GM18870 (cell line): ENCODE measurements at regions not wholly inside any gene's neighbourhood (a gene's known extent, or its start where the extent isn't known, plus 50 kb on each side); places are given as distances from the start of the nearest gene placed in this dataset.

Experiments used
- ATAC-seq: cut with Tn5 transposase; IDR thresholded peaks from one replicate; pipeline ENCODE4 v1.9.1; 2021; ENCODE audit warnings: moderate library complexity; ENCODE audit not compliant: unreplicated experiment

GRCh38 chr2:176709149-176709951, 440.1 kb downstream of the MTX2 start:
- ATAC-seq = no peak

- no peak for ATAC-seq
These were observed 440.7 kb downstream of the MTX2 start for GRCh38 chr2:176709991-176710390.

- no peak for ATAC-seq
These were observed 441.5 kb downstream of the MTX2 start for GRCh38 chr2:176710657-176711186.

GRCh38 chr2:176725873-176726645, 456.8 kb downstream of the MTX2 start:
- ATAC-seq = no peak

GRCh38 chr2:176727696-176728095, 458.5 kb downstream of the MTX2 start:
- ATAC-seq = no peak

- ATAC-seq = no peak
These were observed 460.7 kb downstream of the MTX2 start for GRCh38 chr2:176729706-176730569.

- no peak for ATAC-seq
These were observed 463.5 kb downstream of the MTX2 start for GRCh38 chr2:176732780-176733179.

GRCh38 chr2:176733698-176734430, 464.6 kb downstream of the MTX2 start:
- no peak for ATAC-seq

GRCh38 chr2:176734868-176735267, 465.6 kb downstream of the MTX2 start:
- ATAC-seq = no peak

GRCh38 chr2:176742271-176742670, 470.3 kb upstream of the HNRNPA3 start:
- ATAC-seq = no peak

- ATAC-seq = no peak
These were observed 468.9 kb upstream of the HNRNPA3 start for GRCh38 chr2:176743671-176744070.

GRCh38 chr2:176744146-176744545, 468.4 kb upstream of the HNRNPA3 start:
- ATAC-seq = no peak

GRCh38 chr2:176745543-176746200, 466.9 kb upstream of the HNRNPA3 start:
- ATAC-seq = peak; percentile 53

- no peak for ATAC-seq
These were observed 466.2 kb upstream of the HNRNPA3 start for GRCh38 chr2:176746411-176746810.

- no peak for ATAC-seq
These were observed 465.1 kb upstream of the HNRNPA3 start for GRCh38 chr2:176747506-176747905.

GRCh38 chr2:176747928-176748327, 464.7 kb upstream of the HNRNPA3 start:
- no peak for ATAC-seq

GRCh38 chr2:176748662-176749061, 463.9 kb upstream of the HNRNPA3 start:
- no peak for ATAC-seq

GRCh38 chr2:176751314-176752227, 461.0 kb upstream of the HNRNPA3 start:
- no peak for ATAC-seq

GRCh38 chr2:176752295-176752694, 460.3 kb upstream of the HNRNPA3 start:
- ATAC-seq = no peak
